HepG2 (cell line): ENCODE measurements at regions not wholly inside any gene's neighbourhood (a gene's known extent, or its start where the extent isn't known, plus 50 kb on each side); places are given as distances from the start of the nearest gene placed in this dataset.

ENCODE experiments used
- ATAC-seq: fragments of 200-7000 bp; cut with Tn5 transposase; 3 replicates; pipeline ENCODE4 v1.9.1; 2020; ENCODE audit warnings: mild to moderate bottlenecking, moderate library complexity
- BruUV-seq: library from RNA; stranded (reverse); fragments of 400-500 nt; replicated peaks from 2 replicates; lab custom pipeline; 2021; lab: Mats Ljungman, UMichigan
- CTCF ChIA-PET: fragments of 300-600 bp; formaldehyde crosslinking; extraction: SDS; loops from one replicate; lab custom pipeline; 2021; ENCODE audit warnings: low total read pairs, inconsistent platforms, low intra/inter-chr PET ratio; lab: Yijun Ruan, JAX
- POLR2A ChIA-PET: fragments of 350-600 bp; sonication (Branson Sonifier 250); formaldehyde crosslinking; loops from one replicate; lab custom pipeline; 2020; ENCODE audit warnings: antibody characterized with exemption, inconsistent platforms; lab: Yijun Ruan, JAX
- DNase-seq: peaks from one replicate; pipeline ENCODE4 v3.0.0-alpha.2; 2015; ENCODE audit warnings: low spot score
- FAIRE-seq: peaks from 3 replicates; lab custom pipeline; 2011; peaks lifted over from hg19 to GRCh38; lab: Jason Lieb, UNC
- H2AFZ ChIP-seq: one replicate; pipeline ENCODE4 v1.6.1; 2011; ENCODE audit warnings: low read length, inconsistent platforms
- H3K27ac ChIP-seq: fragments of 300-600 bp; 3 replicates; pipeline ENCODE4 v1.8.0; 2011; ENCODE audit warnings: mixed run types, mild to moderate bottlenecking, mixed read lengths, low read length, inconsistent platforms; ENCODE audit not compliant: insufficient read depth; ENCODE audit errors: extremely low read length
- H3K27me3 ChIP-seq, 2 experiments: fragments of 200-600 bp in 1 of 2; 2 replicates in 1 of 2; 3 replicates in 1 of 2; pipeline versions ENCODE4 v1.6.0 to v1.8.0; 2011; ENCODE audit warnings: low read length in 2 of 2, mild to moderate bottlenecking in 2 of 2, moderate library complexity in 2 of 2, inconsistent platforms in 1 of 2; ENCODE audit not compliant: insufficient read depth in 2 of 2, control insufficient read depth in 1 of 2
- H3K36me3 ChIP-seq, 2 experiments: fragments of 200-600 bp in 1 of 2; replicated peaks in 1 of 2; 2 replicates in 1 of 2; 3 replicates in 1 of 2; pipeline versions ENCODE4 v1.5.1 to v1.8.0; 2011; ENCODE audit warnings: low read length in 2 of 2, inconsistent platforms in 1 of 2; ENCODE audit not compliant: insufficient read depth in 2 of 2, control insufficient read depth in 1 of 2
- H3K4me1 ChIP-seq: 2 replicates; pipeline ENCODE4 v1.5.1; 2012; ENCODE audit warnings: low read length, inconsistent platforms; ENCODE audit not compliant: insufficient read depth
- H3K4me2 ChIP-seq: 2 replicates; pipeline ENCODE4 v1.6.0; 2011; ENCODE audit warnings: low read depth, low read length, inconsistent platforms
- H3K4me3 ChIP-seq, 3 experiments: fragments of 200-600 bp in 1 of 3; sonication (generic), shearing (Covaris generic) in 1 of 3; replicated peaks in 1 of 3; 2 replicates each; pipeline ENCODE4 v1.5.1; 2011 to 2016; ENCODE audit warnings: low read length in 3 of 3, inconsistent platforms in 2 of 3, low read depth in 2 of 3, mild to moderate bottlenecking in 2 of 3, control low read depth in 1 of 3, mixed read lengths in 1 of 3; ENCODE audit not compliant: insufficient read depth in 1 of 3
- H3K79me2 ChIP-seq: one replicate; pipeline ENCODE4 v1.6.1; 2011; ENCODE audit warnings: low read length, inconsistent platforms; ENCODE audit not compliant: insufficient read depth
- H3K9ac ChIP-seq: 2 replicates; pipeline ENCODE4 v1.6.0; 2011; ENCODE audit warnings: mild to moderate bottlenecking, low read depth, low read length, inconsistent platforms; ENCODE audit not compliant: insufficient read depth
- H3K9me3 ChIP-seq: 2 replicates; pipeline ENCODE4 v1.5.1; 2012; ENCODE audit warnings: mild to moderate bottlenecking, low read length
- H4K20me1 ChIP-seq: 2 replicates; pipeline ENCODE4 v1.6.0; 2011; ENCODE audit warnings: inconsistent platforms, mild to moderate bottlenecking, low read length, moderate library complexity; ENCODE audit not compliant: insufficient read depth
- ELF1 ChIP-seq: sonication (generic); formaldehyde crosslinking; IDR thresholded peaks from 2 replicates; pipeline ENCODE4 v1.4.0; 2020; ENCODE audit warnings: missing genetic modification reagents
- KLF15 ChIP-seq: sonication (generic); formaldehyde crosslinking; IDR thresholded peaks from 2 replicates; pipeline ENCODE4 v1.8.1; 2023; ENCODE audit warnings: borderline replicate concordance, mild to moderate bottlenecking, inconsistent platforms, missing genetic modification reagents, mixed read lengths
- NFE2L1 ChIP-seq: sonication (generic); formaldehyde crosslinking; IDR thresholded peaks from 2 replicates; pipeline ENCODE4 v1.4.0; 2020; ENCODE audit warnings: missing genetic modification reagents, mild to moderate bottlenecking, borderline replicate concordance
- POGZ ChIP-seq: sonication (generic); formaldehyde crosslinking; IDR thresholded peaks from 2 replicates; pipeline ENCODE4 v1.4.0; 2020; ENCODE audit warnings: mild to moderate bottlenecking, missing genetic modification reagents
- ZNF282 ChIP-seq: fragments of 450-650 bp; IDR thresholded peaks from 2 replicates; pipeline ENCODE4 v1.6.1; 2018; ENCODE audit not compliant: partially characterized antibody
- ZNF768 ChIP-seq: sonication (generic); formaldehyde crosslinking; IDR thresholded peaks from 2 replicates; pipeline ENCODE4 v1.4.0; 2020; ENCODE audit warnings: missing genetic modification reagents
- ZNF790 ChIP-seq: sonication (generic); formaldehyde crosslinking; IDR thresholded peaks from 2 replicates; pipeline ENCODE4 v1.8.0; 2022; ENCODE audit warnings: missing genetic modification reagents, mild to moderate bottlenecking, borderline replicate concordance
- WGBS: methylation state at CpG from one replicate; pipeline ENCODE4 v1.1.6; 2017; ENCODE audit warnings: low lambda C conversion rate; 5-methylcytosine and 5-hydroxymethylcytosine counted together
- in situ Hi-C: cut with HindIII; loops from 2 replicates; pipeline ENCODE4 v1.10.0; 2017; ENCODE audit warnings: low pct_unique_long_range_greater_than_20kb; ENCODE audit not compliant: extremely low pct_ligation_motif_present
- intact Hi-C: fragments of 100-400 bp; cut with micrococcal nuclease; formaldehyde crosslinking; loops from one replicate; pipeline ENCODE4 v1.10.0; 2022; ENCODE audit not compliant: unreplicated experiment
- TF ChIP-seq, protein P1 (sequence below): IDR thresholded peaks from 2 replicates; pipeline ENCODE4 v1.6.1; 2016; ENCODE audit warnings: low read depth
- TF ChIP-seq, protein P2 (sequence below): sonication (generic); formaldehyde crosslinking; IDR thresholded peaks from 2 replicates; pipeline ENCODE4 v1.4.0; 2020; ENCODE audit warnings: missing genetic modification reagents

DNA sequence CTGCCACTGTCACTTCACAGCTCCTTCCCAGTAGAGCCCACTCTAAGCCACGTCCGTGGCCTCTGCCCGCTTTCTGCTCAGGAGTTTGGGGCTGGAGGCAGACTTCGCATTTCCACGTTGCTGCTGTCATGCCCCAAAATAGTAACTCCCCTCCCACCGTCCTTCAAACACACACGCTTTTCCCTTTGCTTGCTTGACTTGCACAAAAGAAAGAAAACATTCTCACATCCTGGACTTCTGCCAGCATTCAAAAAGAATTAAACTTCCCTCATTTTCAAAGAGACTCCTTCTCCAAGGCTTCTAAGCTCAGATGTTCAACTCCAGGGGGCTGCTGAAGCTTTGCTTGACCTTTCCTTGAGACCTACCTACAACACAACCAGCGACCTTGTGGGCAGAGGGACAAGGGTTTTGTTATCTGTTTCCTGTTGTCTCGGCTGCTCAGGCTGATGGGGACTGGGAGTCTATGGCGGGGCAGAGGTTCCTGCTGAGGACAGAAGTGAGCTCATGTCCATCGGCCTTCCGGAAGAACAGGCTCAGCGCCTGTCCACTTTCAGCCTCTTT is 263.8 kb upstream of the FOXQ1 start:
- Histone ChIP-seq H3K9ac (no peak overlapping the region), H3K27ac (no peak overlapping the region), H3K4me2 (no peak overlapping the region), H3K4me1 (peaks cover 46% of the 10 kb centered on the region), H3K79me2 (no peaks in the 10 kb centered on the region), H4K20me1 (no peaks in the 10 kb centered on the region), H3K27me3 (no peaks in the 10 kb centered on the region), H2AFZ (no peak overlapping the region), H3K4me3 (no peak overlapping the region), H3K9me3 (no peaks in the 10 kb centered on the region), H3K36me3 (no peaks in the 10 kb centered on the region)
- no peak for DNase-seq
- POLR2A ChIA-PET: interaction anchor here (1.0 to 1.5 kb wide), 2 partner anchors 9 to 263 kb away, joined by 3 to 4 read pairs; no protein-coding TSS in a partner anchor
- BruUV-seq: no TSS peak
- intact Hi-C loops (no loop called here), in situ Hi-C loops (no loop called here)
- TF ChIP-seq ELF1 (CRISPR knock-in tag) (no peak), NFE2L1 (CRISPR knock-in tag) (no peak), ZNF790 (CRISPR knock-in tag) (no peak), KLF15 (CRISPR knock-in tag) (no peak), POGZ (CRISPR knock-in tag) (peak; percentile 36; the same call in 1 of the 2 replicates), ZNF768 (CRISPR knock-in tag) (no peak), ZNF282 (no peak)
- TF ChIP-seq, protein P1, sequence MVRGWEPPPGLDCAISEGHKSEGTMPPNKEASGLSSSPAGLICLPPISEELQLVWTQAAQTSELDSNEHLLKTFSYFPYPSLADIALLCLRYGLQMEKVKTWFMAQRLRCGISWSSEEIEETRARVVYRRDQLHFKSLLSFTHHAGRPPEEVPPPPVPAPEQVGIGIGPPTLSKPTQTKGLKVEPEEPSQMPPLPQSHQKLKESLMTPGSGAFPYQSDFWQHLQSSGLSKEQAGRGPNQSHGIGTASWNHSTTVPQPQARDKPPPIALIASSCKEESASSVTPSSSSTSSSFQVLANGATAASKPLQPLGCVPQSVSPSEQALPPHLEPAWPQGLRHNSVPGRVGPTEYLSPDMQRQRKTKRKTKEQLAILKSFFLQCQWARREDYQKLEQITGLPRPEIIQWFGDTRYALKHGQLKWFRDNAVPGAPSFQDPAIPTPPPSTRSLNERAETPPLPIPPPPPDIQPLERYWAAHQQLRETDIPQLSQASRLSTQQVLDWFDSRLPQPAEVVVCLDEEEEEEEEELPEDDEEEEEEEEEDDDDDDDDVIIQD: peak; percentile 61; the same call in 1 of the 2 replicates
- TF ChIP-seq, protein P2, sequence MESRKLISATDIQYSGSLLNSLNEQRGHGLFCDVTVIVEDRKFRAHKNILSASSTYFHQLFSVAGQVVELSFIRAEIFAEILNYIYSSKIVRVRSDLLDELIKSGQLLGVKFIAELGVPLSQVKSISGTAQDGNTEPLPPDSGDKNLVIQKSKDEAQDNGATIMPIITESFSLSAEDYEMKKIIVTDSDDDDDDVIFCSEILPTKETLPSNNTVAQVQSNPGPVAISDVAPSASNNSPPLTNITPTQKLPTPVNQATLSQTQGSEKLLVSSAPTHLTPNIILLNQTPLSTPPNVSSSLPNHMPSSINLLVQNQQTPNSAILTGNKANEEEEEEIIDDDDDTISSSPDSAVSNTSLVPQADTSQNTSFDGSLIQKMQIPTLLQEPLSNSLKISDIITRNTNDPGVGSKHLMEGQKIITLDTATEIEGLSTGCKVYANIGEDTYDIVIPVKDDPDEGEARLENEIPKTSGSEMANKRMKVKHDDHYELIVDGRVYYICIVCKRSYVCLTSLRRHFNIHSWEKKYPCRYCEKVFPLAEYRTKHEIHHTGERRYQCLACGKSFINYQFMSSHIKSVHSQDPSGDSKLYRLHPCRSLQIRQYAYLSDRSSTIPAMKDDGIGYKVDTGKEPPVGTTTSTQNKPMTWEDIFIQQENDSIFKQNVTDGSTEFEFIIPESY (CRISPR knock-in tag): peak; percentile 29; the same call in 1 of the 2 replicates
- no peak for FAIRE-seq
- WGBS: 91% methylated on average over 13 of the region's 13 CpGs
- CTCF ChIA-PET: no interaction called here
- ATAC-seq: no peak
